Body of pancreas (tissue), 4 donors: ENCODE measurements at regions not wholly inside any gene's neighbourhood (a gene's known extent, or its start where the extent isn't known, plus 50 kb on each side); places are given as distances from the start of the nearest gene placed in this dataset.

ENCODE experiments used
- ATAC-seq: fragments of 150-250 bp; one replicate; pipeline ENCODE4 v1.9.1; 2016
- DNase-seq, 4 donors: peaks; one replicate each; pipeline ENCODE4 v3.0.0-alpha.2; 2019
- H3K27ac ChIP-seq, 4 donors: fragments of 200-600 bp; sonication (generic); 1 replicate in 3 of 4; 2 replicates in 1 of 4; pipeline versions ENCODE4 v1.5.1 to v1.6.1; 2016 to 2019; ENCODE audit warnings: mild to moderate bottlenecking in 1 of 4, mixed read lengths in 1 of 4, moderate library complexity in 1 of 4
- H3K27me3 ChIP-seq, 2 donors: fragments of 200-600 bp; sonication (generic); one replicate each; pipeline ENCODE4 v1.6.0; 2016; ENCODE audit warnings: mild to moderate bottlenecking in 1 of 2
- H3K36me3 ChIP-seq, 2 donors: fragments of 200-600 bp; sonication (generic); replicated peaks in 1 of 2; 2 replicates each; pipeline ENCODE4 v1.5.1; 2016; ENCODE audit warnings: low read depth in 2 of 2; ENCODE audit not compliant: insufficient read depth in 1 of 2
- H3K4me1 ChIP-seq: fragments of 200-600 bp; sonication (generic); one replicate; pipeline ENCODE4 v1.6.0; 2016
- H3K4me3 ChIP-seq, 2 donors: fragments of 200-600 bp; sonication (generic); 1 replicate in 1 of 2; 2 replicates in 1 of 2; pipeline ENCODE4 v1.5.1; 2016 to 2019
- H3K9me3 ChIP-seq, 3 donors: fragments of 200-600 bp; sonication (generic); 1 replicate in 2 of 3; 2 replicates in 1 of 3; pipeline ENCODE4 v1.5.1; 2016
- CTCF ChIP-seq, 7 experiments: fragments of 450-650 bp in 4 of 7; fragments of 200-600 bp in 3 of 7; sonication (generic) in 3 of 7; IDR thresholded peaks; one replicate each; pipeline ENCODE4 v1.5.1; 2016 to 2019; ENCODE audit warnings: antibody characterized with exemption in 7 of 7
- POLR2A ChIP-seq, 3 donors: fragments of 450-650 bp; IDR thresholded peaks; one replicate each; pipeline ENCODE4 v1.6.1; 2016; ENCODE audit warnings: antibody characterized with exemption in 3 of 3, mild to moderate bottlenecking in 2 of 3
- WGBS, 2 donors: methylation state at CpG; one replicate each; pipeline ENCODE4 v1.1.5; 2017; 5-methylcytosine and 5-hydroxymethylcytosine counted together
- intact Hi-C: fragments of 100-400 bp; cut with DNase I; formaldehyde crosslinking; loops from one replicate; pipeline ENCODE4 v1.15.1; 2023

- ATAC-seq, result no peak
- WGBS, 2 donors, result 51 to 61% methylated on average over 3 of the region's 3 CpGs
These were observed 165.8 kb upstream of the ROPN1 start for GRCh38 chr3:124157748-124158147.

GRCh38 chr3:124158168-124158881 lies 166.4 kb upstream of the ROPN1 start:
- DNase-seq (no peak), ATAC-seq (no peak)
- TF ChIP-seq POLR2A (IDR thresholded peaks at IDR 0.05) (no peak), CTCF (IDR thresholded peaks at IDR 0.05) (no peak)
- no peaks in the 10 kb centered on the region for H3K9me3 ChIP-seq
- no peak overlapping the region for H3K4me3 ChIP-seq
- H3K36me3 ChIP-seq, result no peaks in the 10 kb centered on the region
- intact Hi-C loops, result no loop called here
- no peaks in the 10 kb centered on the region for H3K4me1 ChIP-seq
- no peak overlapping the region for H3K27ac ChIP-seq
- H3K27me3 ChIP-seq, result no peaks in the 10 kb centered on the region
- WGBS, 2 donors, result 78 to 85% methylated on average over 4 to 5 of the region's 5 CpGs

More at GRCh38 chr3:124157748-124158147, 165.8 kb upstream of the ROPN1 start:
- H3K9me3 ChIP-seq, result no peaks in the 10 kb centered on the region
- H3K4me3 ChIP-seq, result no peak overlapping the region
- no peaks in the 10 kb centered on the region for H3K4me1 ChIP-seq
- H3K27ac ChIP-seq, result no peak overlapping the region
- TF ChIP-seq POLR2A (IDR thresholded peaks at IDR 0.05) (no peak), CTCF (IDR thresholded peaks at IDR 0.05) (no peak)
- no peaks in the 10 kb centered on the region for H3K36me3 ChIP-seq
- intact Hi-C loops, result no loop called here
- no peak for DNase-seq
- H3K27me3 ChIP-seq, result no peaks in the 10 kb centered on the region

GRCh38 chr3:124161448-124161847 lies 169.5 kb upstream of the ROPN1 start:
- DNase-seq (no peak), ATAC-seq (no peak)
- Histone ChIP-seq H3K4me3 (no peak overlapping the region), H3K27me3 (no peaks in the 10 kb centered on the region), H3K36me3 (no peaks in the 10 kb centered on the region), H3K4me1 (no peaks in the 10 kb centered on the region), H3K9me3 (no peaks in the 10 kb centered on the region), H3K27ac (no peak overlapping the region)
- 57 to 69% methylated on average over 2 of the region's 2 CpGs for WGBS, 2 donors
- TF ChIP-seq POLR2A (IDR thresholded peaks at IDR 0.05) (no peak), CTCF (IDR thresholded peaks at IDR 0.05) (no peak)
- intact Hi-C loops, result no loop called here

- H3K27ac ChIP-seq, result no peak overlapping the region
- H3K4me1 ChIP-seq, result no peaks in the 10 kb centered on the region
- no peak for ATAC-seq
- H3K4me3 ChIP-seq, result no peak overlapping the region
- intact Hi-C loops, result no loop called here
- DNase-seq, result no peak
- TF ChIP-seq POLR2A (IDR thresholded peaks at IDR 0.05) (no peak), CTCF (IDR thresholded peaks at IDR 0.05) (no peak)
- no peaks in the 10 kb centered on the region for H3K27me3 ChIP-seq
- no peaks in the 10 kb centered on the region for H3K9me3 ChIP-seq
- H3K36me3 ChIP-seq, result no peaks in the 10 kb centered on the region
These were observed 171.8 kb upstream of the ROPN1 start for GRCh38 chr3:124163689-124164088.

- intact Hi-C loops, result no loop called here
- Histone ChIP-seq H3K36me3 (no peaks in the 10 kb centered on the region), H3K27me3 (no peaks in the 10 kb centered on the region), H3K4me3 (no peak overlapping the region), H3K9me3 (no peaks in the 10 kb centered on the region), H3K27ac (no peak overlapping the region), H3K4me1 (peaks cover 9% of the 10 kb centered on the region)
- no peak for ATAC-seq
- no peak for TF ChIP-seq CTCF (IDR thresholded peaks at IDR 0.05)
- TF ChIP-seq POLR2A (IDR thresholded peaks at IDR 0.05), result no peak
- no peak for DNase-seq
These were observed 176.3 kb upstream of the ROPN1 start for GRCh38 chr3:124168271-124168670.
